Liver (tissue), 3 donors: ENCODE measurements at regions not wholly inside any gene's neighbourhood (a gene's known extent, or its start where the extent isn't known, plus 50 kb on each side); places are given as distances from the start of the nearest gene placed in this dataset.

Experiments used
- ATF3 ChIP-seq: IDR thresholded peaks from 2 replicates; pipeline ENCODE4 v1.6.1; 2016; ENCODE audit warnings: antibody characterized with exemption
- CTCF ChIP-seq: fragments of 150-350 bp; IDR thresholded peaks from 2 replicates; pipeline ENCODE4 v1.5.1; 2017; ENCODE audit warnings: improper control_type of control experiment, low read depth, low read length; ENCODE audit not compliant: missing input control
- MAX ChIP-seq: IDR thresholded peaks from 2 replicates; pipeline ENCODE4 v1.6.1; 2016; ENCODE audit warnings: antibody characterized with exemption
- RAD21 ChIP-seq, 2 donors: IDR thresholded peaks; 2 replicates each; pipeline ENCODE4 v1.6.1; 2016; ENCODE audit warnings: antibody characterized with exemption in 2 of 2, mild to moderate bottlenecking in 2 of 2
- REST ChIP-seq: IDR thresholded peaks from 2 replicates; pipeline ENCODE4 v1.6.1; 2016; ENCODE audit warnings: antibody characterized with exemption, mild to moderate bottlenecking
- TAF1 ChIP-seq: conservative IDR thresholded peaks from 2 replicates; pipeline ENCODE4 v1.6.1; 2016; ENCODE audit warnings: antibody characterized with exemption, mild to moderate bottlenecking
- YY1 ChIP-seq: IDR thresholded peaks from 2 replicates; pipeline ENCODE4 v1.6.1; 2016; ENCODE audit warnings: antibody characterized with exemption, mild to moderate bottlenecking
- donor health status: healthy.
- donor health status: healthy.

- TF ChIP-seq CTCF (no peak), MAX (no peak), RAD21 (IDR thresholded peaks at IDR 0.05) (no peak), REST (no peak), TAF1 (no peak), ATF3 (no peak), YY1 (no peak)
Observed at GRCh38 chr5:28726815-28727214, 1688.4 kb upstream of the CDH9 start.
